K562 (cell line): ENCODE measurements at regions not wholly inside any gene's neighbourhood (a gene's known extent, or its start where the extent isn't known, plus 50 kb on each side); places are given as distances from the start of the nearest gene placed in this dataset.

Experiments
- ATAC-seq: fragments of 200-7000 bp; cut with Tn5 transposase; 3 replicates; pipeline ENCODE4 v1.9.1; 2020; ENCODE audit warnings: moderate library complexity
- BruUV-seq: library from RNA; stranded (reverse); fragments of 400-500 nt; replicated peaks from 2 replicates; lab custom pipeline; 2021; lab: Mats Ljungman, UMichigan
- CTCF ChIA-PET: fragments of 300-600 bp; formaldehyde crosslinking; extraction: SDS; loops from one replicate; lab custom pipeline; 2021; ENCODE audit warnings: low intra/inter-chr PET ratio; lab: Yijun Ruan, JAX
- POLR2A ChIA-PET: fragments of 300-600, 350-650 bp; sonication (Branson Sonifier 250); formaldehyde crosslinking; extraction: SDS; loops from one replicate; lab custom pipeline; 2021; ENCODE audit warnings: antibody characterized with exemption, inconsistent platforms; lab: Yijun Ruan, JAX
- DNase-seq, 4 experiments: peaks; one replicate each; pipeline versions ENCODE4 v3.0.0 to v3.0.0-alpha.2; 2011 to 2018; ENCODE audit warnings: low spot score in 3 of 4, mixed read lengths in 3 of 4; ENCODE audit errors: extremely low read depth in 1 of 4
- FAIRE-seq: peaks from 2 replicates; lab custom pipeline; 2011; peaks lifted over from hg19 to GRCh38; lab: Jason Lieb, UNC
- H2AFZ ChIP-seq: 2 replicates; pipeline ENCODE4 v1.6.0; 2011; ENCODE audit warnings: low read depth, low read length, control low read depth, inconsistent platforms
- H3K27ac ChIP-seq: fragments of 200-600 bp; 3 replicates; pipeline ENCODE4 v1.8.0; 2011; ENCODE audit warnings: low read depth, mild to moderate bottlenecking, control low read depth, inconsistent platforms, low read length, moderate library complexity, mixed read lengths; ENCODE audit errors: extremely low read depth
- H3K27me3 ChIP-seq, 2 experiments: fragments of 300-600 bp in 1 of 2; 2 replicates in 1 of 2; 3 replicates in 1 of 2; pipeline versions ENCODE4 v1.6.0 to v1.8.0; 2011; ENCODE audit warnings: inconsistent platforms in 2 of 2, low read length in 2 of 2, mild to moderate bottlenecking in 1 of 2, mixed read lengths in 1 of 2, moderate library complexity in 1 of 2; ENCODE audit not compliant: control insufficient read depth in 2 of 2, insufficient read depth in 2 of 2
- H3K36me3 ChIP-seq: fragments of 300-600 bp; 3 replicates; pipeline ENCODE4 v1.8.0; 2011; ENCODE audit warnings: mild to moderate bottlenecking, low read length, inconsistent platforms; ENCODE audit not compliant: control insufficient read depth, insufficient read depth
- H3K4me1 ChIP-seq, 2 experiments: fragments of 200-600 bp in 1 of 2; replicated peaks in 1 of 2; 2 replicates in 1 of 2; 3 replicates in 1 of 2; pipeline versions ENCODE4 v1.5.1 to v1.8.0; 2011; ENCODE audit warnings: inconsistent platforms in 2 of 2, low read length in 2 of 2, mild to moderate bottlenecking in 1 of 2, mixed read lengths in 1 of 2, moderate library complexity in 1 of 2; ENCODE audit not compliant: control insufficient read depth in 2 of 2, insufficient read depth in 2 of 2
- H3K4me2 ChIP-seq: 2 replicates; pipeline ENCODE4 v1.6.1; 2011; ENCODE audit warnings: low read length, control low read depth, inconsistent platforms, mixed read lengths; ENCODE audit not compliant: insufficient read depth
- H3K4me3 ChIP-seq: fragments of 200-600 bp; sonication (generic), shearing (Covaris generic); 2 replicates; pipeline ENCODE4 v1.5.1; 2016; ENCODE audit warnings: control low read depth, inconsistent platforms
- H3K79me2 ChIP-seq: fragments of 200-600 bp; 3 replicates; pipeline ENCODE4 v1.8.0; 2011; ENCODE audit warnings: low read length, inconsistent platforms; ENCODE audit not compliant: control insufficient read depth, insufficient read depth
- H3K9ac ChIP-seq, 2 experiments: 2 replicates each; pipeline versions ENCODE4 v1.6.0 to v1.6.1; 2011; ENCODE audit warnings: low read depth in 2 of 2, low read length in 2 of 2, control low read depth in 1 of 2, inconsistent platforms in 1 of 2, mild to moderate bottlenecking in 1 of 2, mixed read lengths in 1 of 2; ENCODE audit not compliant: insufficient read depth in 1 of 2
- H3K9me1 ChIP-seq: one replicate; pipeline ENCODE4 v1.6.0; 2011; ENCODE audit warnings: inconsistent platforms, mild to moderate bottlenecking, low read length, moderate library complexity; ENCODE audit not compliant: control insufficient read depth, insufficient read depth
- H3K9me3 ChIP-seq: replicated peaks from 2 replicates; pipeline ENCODE4 v1.5.1; 2011; ENCODE audit warnings: low read depth, low read length, inconsistent platforms; ENCODE audit not compliant: control insufficient read depth, insufficient read depth
- H4K20me1 ChIP-seq: replicated peaks from 2 replicates; pipeline ENCODE4 v1.6.1; 2011; ENCODE audit warnings: low read length, inconsistent platforms, mixed read lengths; ENCODE audit not compliant: control insufficient read depth, insufficient read depth
- KDM4B ChIP-seq, 2 experiments: fragments of 450-650 bp in 1 of 2; sonication (generic) in 1 of 2; IDR thresholded peaks; 2 replicates each; pipeline ENCODE4 v1.6.1; 2016 to 2017; ENCODE audit warnings: borderline replicate concordance in 2 of 2, antibody characterized with exemption in 1 of 2, low read depth in 1 of 2, mild to moderate bottlenecking in 1 of 2
- MED1 ChIP-seq: sonication (generic); formaldehyde crosslinking; IDR thresholded peaks from 2 replicates; pipeline ENCODE4 v1.8.1; 2023; ENCODE audit warnings: missing genetic modification reagents, borderline replicate concordance
- OTX1 ChIP-seq: fragments of 450-650 bp; formaldehyde crosslinking; IDR thresholded peaks from 2 replicates; pipeline ENCODE4 v1.4.0; 2022; ENCODE audit warnings: mild to moderate bottlenecking
- ZNF551 ChIP-seq: fragments of 250-450 bp; sonication (Bioruptor Pico); IDR thresholded peaks from 2 replicates; pipeline ENCODE4 v1.5.0; 2021; ENCODE audit warnings: mild to moderate bottlenecking, moderate library complexity
- WGBS: fragments of 100-300 bp; shearing (Covaris generic); methylation state at CpG from one replicate; pipeline ENCODE4 v1.1.6; 2016; ENCODE audit warnings: low coverage, mixed read lengths; ENCODE audit not compliant: insufficient coverage; ENCODE audit errors: missing lambda C conversion rate; 5-methylcytosine and 5-hydroxymethylcytosine counted together
- in situ Hi-C: fragments of 300-500 bp; cut with MboI; formaldehyde crosslinking; loops from 4 replicates; pipeline ENCODE4 v1.15.0; 2018; ENCODE audit warnings: inconsistent platforms, mixed read lengths
- intact Hi-C: fragments of 100-400 bp; cut with micrococcal nuclease; formaldehyde crosslinking; loops from 2 replicates; pipeline ENCODE4 v1.14.2; 2022
- TF ChIP-seq, protein P1 (sequence below), 2 experiments: fragments of 450-650 bp in 1 of 2; sonication (generic) in 1 of 2; formaldehyde crosslinking in 1 of 2; IDR thresholded peaks; 2 replicates each; pipeline versions ENCODE4 v1.7.1 to v1.9.0; 2016 to 2022; ENCODE audit warnings: inconsistent platforms in 1 of 2, mild to moderate bottlenecking in 1 of 2, missing genetic modification reagents in 1 of 2

DNA sequence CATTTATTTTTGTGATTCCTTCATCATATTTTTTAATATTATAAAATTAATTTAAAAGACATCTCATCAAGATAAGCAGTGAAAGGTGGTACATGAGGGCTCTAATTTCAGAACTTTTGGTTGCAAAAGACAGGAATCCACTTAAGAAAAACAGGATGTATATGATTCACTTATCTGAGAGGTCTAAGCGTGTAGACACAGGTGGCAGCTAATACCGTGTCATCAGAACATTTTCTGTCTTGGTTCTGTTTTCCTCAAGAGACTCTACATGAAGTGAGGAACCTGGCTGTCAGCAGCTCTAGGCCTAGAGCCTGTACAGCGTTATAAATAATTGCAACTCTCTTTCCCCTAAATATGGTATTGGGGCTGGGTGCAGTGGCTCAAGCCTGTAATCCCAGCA, 433.7 kb upstream of the NAALADL2 start:
- no peak for TF ChIP-seq OTX1 (CRISPR knock-in tag)
- no peak for TF ChIP-seq MED1 (CRISPR knock-in tag)
- TF ChIP-seq ZNF551 (CRISPR knock-in tag), result no peak
- ATAC-seq, result no peak
- Histone ChIP-seq H4K20me1 (no peaks in the 10 kb centered on the region), H3K27ac (no peak overlapping the region), H3K9ac (no peak overlapping the region), H3K27me3 (no peaks in the 10 kb centered on the region), H3K4me2 (no peak overlapping the region), H3K4me3 (no peak overlapping the region), H3K9me3 (no peaks in the 10 kb centered on the region), H3K4me1 (no peaks in the 10 kb centered on the region), H3K36me3 (no peaks in the 10 kb centered on the region), H2AFZ (no peak overlapping the region), H3K9me1 (no peaks in the 10 kb centered on the region), H3K79me2 (no peaks in the 10 kb centered on the region)
- CTCF ChIA-PET, result no interaction called here
- no peak for DNase-seq
- intact Hi-C loops (no loop called here), in situ Hi-C loops (no loop called here)
- BruUV-seq, result no TSS peak
- no peak for FAIRE-seq
- POLR2A ChIA-PET, result no interaction called here
- WGBS, result 0% methylated on average over 3 of the region's 3 CpGs

DNA sequence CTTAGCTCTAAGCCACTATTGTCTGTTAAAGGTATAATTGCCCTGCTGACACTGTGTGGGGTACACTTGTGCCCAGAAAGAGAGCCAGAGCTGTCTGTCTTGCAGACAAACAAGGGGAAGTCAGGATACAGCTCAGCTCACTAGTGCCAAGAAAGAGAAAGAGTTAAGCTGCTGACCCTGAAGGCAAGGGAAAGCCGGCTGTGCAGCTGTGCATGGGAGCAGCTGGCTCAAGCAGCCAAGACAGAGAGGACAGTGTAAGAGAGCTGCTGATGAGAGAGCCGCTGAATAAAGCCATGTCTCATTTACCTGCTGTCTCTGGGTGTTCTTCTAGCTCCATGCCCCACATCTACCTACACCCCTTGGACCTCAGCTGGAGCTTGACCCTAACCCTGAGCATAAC, 428.1 kb upstream of the NAALADL2 start:
- no peak for ATAC-seq
- Histone ChIP-seq H3K4me3 (no peak overlapping the region), H3K27me3 (no peaks in the 10 kb centered on the region), H4K20me1 (no peaks in the 10 kb centered on the region), H3K79me2 (no peaks in the 10 kb centered on the region), H3K9me3 (no peaks in the 10 kb centered on the region), H3K36me3 (no peaks in the 10 kb centered on the region), H3K27ac (no peak overlapping the region), H2AFZ (no peak overlapping the region), H3K9ac (no peak overlapping the region), H3K4me2 (no peak overlapping the region), H3K4me1 (no peaks in the 10 kb centered on the region), H3K9me1 (no peaks in the 10 kb centered on the region)
- ChIA-PET POLR2A (interaction anchor here (1.4 kb wide), 1 partner anchor 10 kb away, joined by 5 read pairs; no protein-coding TSS in a partner anchor), CTCF (no interaction called here)
- intact Hi-C loops, result no loop called here
- in situ Hi-C loops, result no loop called here
- BruUV-seq, result no TSS peak
- 0% methylated on average over 2 of the region's 2 CpGs for WGBS
- FAIRE-seq, result no peak
- DNase-seq, result no peak
- TF ChIP-seq KDM4B (IDR thresholded peaks at IDR 0.05; ENCODE audit: borderline replicate concordance in 2 of 2, low read depth in 1 of 2), result no peak
- TF ChIP-seq, protein P1, sequence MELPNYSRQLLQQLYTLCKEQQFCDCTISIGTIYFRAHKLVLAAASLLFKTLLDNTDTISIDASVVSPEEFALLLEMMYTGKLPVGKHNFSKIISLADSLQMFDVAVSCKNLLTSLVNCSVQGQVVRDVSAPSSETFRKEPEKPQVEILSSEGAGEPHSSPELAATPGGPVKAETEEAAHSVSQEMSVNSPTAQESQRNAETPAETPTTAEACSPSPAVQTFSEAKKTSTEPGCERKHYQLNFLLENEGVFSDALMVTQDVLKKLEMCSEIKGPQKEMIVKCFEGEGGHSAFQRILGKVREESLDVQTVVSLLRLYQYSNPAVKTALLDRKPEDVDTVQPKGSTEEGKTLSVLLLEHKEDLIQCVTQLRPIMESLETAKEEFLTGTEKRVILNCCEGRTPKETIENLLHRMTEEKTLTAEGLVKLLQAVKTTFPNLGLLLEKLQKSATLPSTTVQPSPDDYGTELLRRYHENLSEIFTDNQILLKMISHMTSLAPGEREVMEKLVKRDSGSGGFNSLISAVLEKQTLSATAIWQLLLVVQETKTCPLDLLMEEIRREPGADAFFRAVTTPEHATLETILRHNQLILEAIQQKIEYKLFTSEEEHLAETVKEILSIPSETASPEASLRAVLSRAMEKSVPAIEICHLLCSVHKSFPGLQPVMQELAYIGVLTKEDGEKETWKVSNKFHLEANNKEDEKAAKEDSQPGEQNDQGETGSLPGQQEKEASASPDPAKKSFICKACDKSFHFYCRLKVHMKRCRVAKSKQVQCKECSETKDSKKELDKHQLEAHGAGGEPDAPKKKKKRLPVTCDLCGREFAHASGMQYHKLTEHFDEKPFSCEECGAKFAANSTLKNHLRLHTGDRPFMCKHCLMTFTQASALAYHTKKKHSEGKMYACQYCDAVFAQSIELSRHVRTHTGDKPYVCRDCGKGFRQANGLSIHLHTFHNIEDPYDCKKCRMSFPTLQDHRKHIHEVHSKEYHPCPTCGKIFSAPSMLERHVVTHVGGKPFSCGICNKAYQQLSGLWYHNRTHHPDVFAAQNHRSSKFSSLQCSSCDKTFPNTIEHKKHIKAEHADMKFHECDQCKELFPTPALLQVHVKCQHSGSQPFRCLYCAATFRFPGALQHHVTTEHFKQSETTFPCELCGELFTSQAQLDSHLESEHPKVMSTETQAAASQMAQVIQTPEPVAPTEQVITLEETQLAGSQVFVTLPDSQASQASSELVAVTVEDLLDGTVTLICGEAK (IDR thresholded peaks at IDR 0.05), result no peak
- TF ChIP-seq, protein P1 (CRISPR knock-in tag; IDR thresholded peaks at IDR 0.05), result no peak
